Central memory CD8-positive, alpha-beta T cell (primary cell): ENCODE measurements at regions not wholly inside any gene's neighbourhood (a gene's known extent, or its start where the extent isn't known, plus 50 kb on each side); places are given as distances from the start of the nearest gene placed in this dataset.
"Not testable (repeated sequence)": the region's sequence is repeated elsewhere in the genome, so short reads cannot be mapped to it uniquely, and the experiment has no call there.

Experiments
- ATAC-seq: fragments of 150-1000 bp; cut with Tn5 transposase; replicated peaks from 2 replicates; pipeline ENCODE4 v1.10.0; 2022; ENCODE audit warnings: mild to moderate bottlenecking, moderate FRiP score, moderate number of reproducible peaks; ENCODE audit not compliant: poor library complexity, severe bottlenecking; ENCODE audit errors: extremely low read depth
- DNase-seq, 2 donors: peaks; one replicate each; pipeline ENCODE4 v3.0.0; 2021; ENCODE audit warnings: low spot score in 2 of 2
- H3K27ac Mint-ChIP-seq: one replicate; pipeline ENCODE4 v1.8.0; 2022; ENCODE audit warnings: low read depth, mild to moderate bottlenecking, moderate library complexity, mixed read lengths
- H3K27me3 Mint-ChIP-seq: one replicate; pipeline ENCODE4 v1.8.0; 2022; ENCODE audit warnings: mixed read lengths
- H3K36me3 Mint-ChIP-seq: one replicate; pipeline ENCODE4 v1.8.0; 2022; ENCODE audit warnings: mild to moderate bottlenecking, moderate library complexity, mixed read lengths; ENCODE audit not compliant: insufficient read depth
- H3K4me1 Mint-ChIP-seq: one replicate; pipeline ENCODE4 v1.8.0; 2022; ENCODE audit warnings: mixed read lengths
- H3K4me3 Mint-ChIP-seq: one replicate; pipeline ENCODE4 v1.8.0; 2022; ENCODE audit warnings: mild to moderate bottlenecking, moderate library complexity, mixed read lengths
- H3K9me3 Mint-ChIP-seq: one replicate; pipeline ENCODE4 v1.8.0; 2022; ENCODE audit warnings: mixed read lengths

DNA sequence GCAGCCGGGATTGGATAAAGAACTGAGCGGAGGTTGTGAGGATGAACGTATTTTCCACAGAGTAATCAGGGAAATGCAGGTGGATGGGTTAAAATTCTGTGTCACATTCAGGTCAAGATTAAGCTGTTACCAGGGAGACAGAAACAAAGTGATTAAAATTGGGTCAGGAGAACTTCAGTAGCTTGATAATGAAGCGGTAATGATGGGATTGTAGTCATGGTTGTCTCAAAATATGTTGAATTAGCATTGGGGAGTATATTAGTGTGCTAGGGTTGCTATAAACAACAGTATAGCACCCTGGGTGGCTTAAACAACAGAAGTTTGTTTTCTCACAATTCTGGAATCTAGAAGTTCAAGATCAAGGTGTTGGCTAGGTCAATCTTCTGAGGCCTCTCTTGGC, 155.5 kb downstream of the GJA1 start:
- ATAC-seq (no peak), DNase-seq (no peak)
- Mint-ChIP-seq H3K27me3 (no peaks in the 10 kb centered on the region), H3K9me3 (peaks cover 11% of the 10 kb centered on the region), H3K4me1 (no peaks in the 10 kb centered on the region), H3K4me3 (no peak overlapping the region), H3K27ac (no peak overlapping the region), H3K36me3 (no peaks in the 10 kb centered on the region)

DNA sequence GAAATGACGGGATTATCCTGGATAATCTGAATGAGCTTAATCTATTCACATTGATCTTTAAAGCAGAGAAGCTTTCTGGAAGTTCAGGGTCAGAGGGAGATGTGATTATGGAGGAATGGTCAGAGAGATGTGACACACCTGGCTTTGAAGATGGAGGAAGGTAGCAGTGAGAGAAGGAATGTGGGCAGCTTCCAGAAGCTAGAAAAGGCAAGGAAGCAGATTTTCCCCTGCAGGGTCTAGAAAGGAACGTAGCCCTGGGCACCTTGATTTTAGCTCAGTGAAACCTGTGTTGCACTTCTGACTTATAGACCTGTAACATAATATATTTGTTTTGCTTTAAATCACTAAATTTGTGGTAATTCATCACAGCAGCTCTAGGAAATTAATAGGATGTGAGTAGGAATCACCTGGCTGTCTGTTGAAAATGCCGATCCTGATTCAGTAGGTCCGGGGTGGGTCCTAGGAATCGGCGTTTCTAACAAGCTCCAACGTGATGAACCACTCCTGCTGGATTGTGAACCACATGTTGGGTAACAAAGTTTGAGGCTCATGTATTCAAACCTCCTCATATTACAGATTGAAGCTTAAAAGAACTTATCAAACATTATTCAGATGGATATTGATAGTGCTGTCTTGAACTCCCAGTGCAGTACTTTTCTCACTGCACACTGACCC, 157.0 kb downstream of the GJA1 start:
- no peak for ATAC-seq
- Mint-ChIP-seq H3K4me3 (no peak overlapping the region), H3K27me3 (no peaks in the 10 kb centered on the region), H3K36me3 (no peaks in the 10 kb centered on the region), H3K4me1 (no peaks in the 10 kb centered on the region), H3K9me3 (peaks cover 11% of the 10 kb centered on the region), H3K27ac (no peak overlapping the region)
- DNase-seq = no peak

DNA sequence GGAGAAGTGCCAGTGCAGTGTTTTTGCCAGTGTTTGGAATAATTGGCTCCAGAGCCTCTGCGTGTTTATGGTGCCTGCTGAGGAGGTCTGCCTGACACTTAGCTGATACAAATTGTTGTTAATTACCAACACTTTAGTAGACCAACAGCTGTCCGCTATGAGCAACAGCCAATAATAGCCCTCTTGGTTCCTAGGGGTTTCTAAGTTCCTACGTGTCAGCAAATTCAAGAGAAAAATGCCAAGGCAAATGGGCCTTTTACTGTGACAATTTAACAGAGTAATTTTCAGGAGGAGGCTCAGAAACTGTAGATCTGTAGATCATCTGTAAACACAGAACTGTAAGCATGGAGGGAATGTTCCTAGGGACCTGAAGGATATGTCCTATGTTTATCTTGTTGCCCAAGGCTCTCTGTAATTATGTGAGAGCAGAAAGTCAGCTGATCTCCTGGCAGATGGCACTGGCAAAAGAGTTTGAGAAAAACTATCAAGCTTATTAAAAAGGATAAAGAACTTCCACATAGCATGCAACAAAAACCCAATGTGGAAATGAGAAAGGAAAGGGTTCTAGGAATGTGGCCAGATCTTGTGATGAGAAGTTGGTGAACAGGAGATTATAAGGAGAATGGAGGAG, 157.7 kb downstream of the GJA1 start:
- DNase-seq (no peak), ATAC-seq (no peak)
- no peaks in the 10 kb centered on the region for H3K4me1 Mint-ChIP-seq
- no peaks in the 10 kb centered on the region for H3K36me3 Mint-ChIP-seq
- no peak overlapping the region for H3K4me3 Mint-ChIP-seq
- no peak overlapping the region for H3K27ac Mint-ChIP-seq
- H3K27me3 Mint-ChIP-seq = no peaks in the 10 kb centered on the region
- H3K9me3 Mint-ChIP-seq = peaks cover 11% of the 10 kb centered on the region

DNA sequence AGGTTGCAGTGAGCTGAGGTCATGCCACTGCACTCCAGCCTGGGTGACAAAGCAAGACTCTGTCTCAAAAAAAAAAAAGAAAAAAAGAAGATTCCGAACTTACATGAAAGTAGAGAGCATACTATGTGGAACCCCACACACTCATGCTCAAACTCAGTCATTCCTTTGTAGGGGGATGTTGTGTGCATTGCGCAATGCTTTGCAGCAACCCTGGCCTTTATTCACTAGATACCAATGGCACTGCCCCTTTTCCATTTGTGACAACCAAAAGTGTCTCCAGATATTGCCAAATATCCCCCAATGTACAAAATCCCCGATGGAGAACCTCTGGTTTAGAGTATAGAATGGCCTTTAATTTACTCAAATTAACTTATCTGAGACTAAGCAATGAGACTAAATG, 158.6 kb downstream of the GJA1 start:
- Mint-ChIP-seq H3K36me3 (no peaks in the 10 kb centered on the region), H3K9me3 (peaks cover 11% of the 10 kb centered on the region), H3K27me3 (no peaks in the 10 kb centered on the region), H3K4me3 (no peak overlapping the region), H3K27ac (no peak overlapping the region), H3K4me1 (no peaks in the 10 kb centered on the region)
- ATAC-seq = no peak
- no peak for DNase-seq

DNA sequence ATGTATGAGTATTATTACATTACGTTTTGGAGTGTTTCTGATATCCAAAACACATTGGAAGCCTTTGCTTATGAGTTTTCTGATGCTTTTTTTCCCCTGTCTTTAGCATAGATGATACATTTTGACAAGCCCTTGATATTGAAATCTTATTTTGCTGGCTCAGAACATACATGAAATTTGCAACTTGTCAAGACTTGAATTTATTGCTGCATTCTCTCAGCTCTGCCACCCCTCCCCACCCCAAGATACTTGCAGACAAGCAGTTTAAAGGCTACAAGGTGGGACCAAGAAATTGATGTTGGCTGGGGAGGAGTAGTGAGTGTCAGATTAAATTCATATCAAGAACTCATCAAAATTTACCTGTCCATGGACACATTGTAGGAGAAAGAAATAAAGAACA, 160.2 kb downstream of the GJA1 start:
- H3K4me3 Mint-ChIP-seq = no peak overlapping the region
- no peak for DNase-seq
- H3K4me1 Mint-ChIP-seq = no peaks in the 10 kb centered on the region
- no peak overlapping the region for H3K27ac Mint-ChIP-seq
- H3K36me3 Mint-ChIP-seq = no peaks in the 10 kb centered on the region
- no peak for ATAC-seq
- no peaks in the 10 kb centered on the region for H3K27me3 Mint-ChIP-seq
- H3K9me3 Mint-ChIP-seq = peaks cover 6% of the 10 kb centered on the region

DNA sequence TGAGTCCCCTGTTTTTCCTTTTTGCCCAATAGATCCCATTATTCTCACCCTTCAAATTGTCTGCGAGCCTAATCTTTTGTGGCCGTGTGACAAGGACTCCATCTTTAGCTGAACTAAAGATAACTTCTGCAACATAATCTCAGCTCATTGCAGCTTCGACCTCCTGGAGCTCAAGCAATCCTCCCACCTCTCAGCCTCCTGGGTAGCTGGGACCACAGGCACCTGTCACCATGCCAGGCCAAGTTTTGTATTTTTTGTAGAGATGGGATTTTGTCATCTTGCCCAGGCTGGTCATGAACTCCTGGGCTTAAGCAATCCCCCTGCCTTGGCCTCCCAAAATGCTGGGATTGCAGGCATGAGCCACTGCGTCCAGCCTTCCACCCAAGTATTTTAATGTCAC, 161.0 kb downstream of the GJA1 start:
- Mint-ChIP-seq H3K9me3 (peaks cover 5% of the 10 kb centered on the region), H3K4me3 (no peak overlapping the region), H3K4me1 (no peaks in the 10 kb centered on the region), H3K36me3 (no peaks in the 10 kb centered on the region), H3K27me3 (no peaks in the 10 kb centered on the region), H3K27ac (no peak overlapping the region)
- DNase-seq (no peak), ATAC-seq (no peak)

DNA sequence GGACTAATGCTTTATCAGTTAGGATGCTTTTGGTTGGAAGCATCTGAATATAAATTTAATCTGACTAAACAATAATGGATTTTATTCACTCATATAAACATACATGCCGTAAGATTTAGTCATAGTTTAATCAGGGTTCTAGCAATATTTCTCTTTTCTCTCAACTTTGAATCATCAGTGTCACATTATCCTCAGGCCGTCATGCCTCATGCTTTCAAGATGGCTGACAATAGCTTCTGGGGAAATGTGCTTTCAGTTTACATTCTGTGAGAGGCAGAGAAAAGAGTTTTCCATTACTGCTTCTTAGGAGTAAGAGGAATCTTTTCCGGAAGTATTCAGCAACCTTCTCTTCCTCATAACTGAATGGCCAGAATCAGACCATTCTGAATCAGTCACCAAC, 162.2 kb downstream of the GJA1 start:
- H3K27me3 Mint-ChIP-seq = no peaks in the 10 kb centered on the region
- ATAC-seq = no peak
- H3K9me3 Mint-ChIP-seq = peaks cover 6% of the 10 kb centered on the region
- no peaks in the 10 kb centered on the region for H3K36me3 Mint-ChIP-seq
- DNase-seq = no peak
- H3K4me3 Mint-ChIP-seq = no peak overlapping the region
- H3K4me1 Mint-ChIP-seq = no peaks in the 10 kb centered on the region
- no peak overlapping the region for H3K27ac Mint-ChIP-seq

DNA sequence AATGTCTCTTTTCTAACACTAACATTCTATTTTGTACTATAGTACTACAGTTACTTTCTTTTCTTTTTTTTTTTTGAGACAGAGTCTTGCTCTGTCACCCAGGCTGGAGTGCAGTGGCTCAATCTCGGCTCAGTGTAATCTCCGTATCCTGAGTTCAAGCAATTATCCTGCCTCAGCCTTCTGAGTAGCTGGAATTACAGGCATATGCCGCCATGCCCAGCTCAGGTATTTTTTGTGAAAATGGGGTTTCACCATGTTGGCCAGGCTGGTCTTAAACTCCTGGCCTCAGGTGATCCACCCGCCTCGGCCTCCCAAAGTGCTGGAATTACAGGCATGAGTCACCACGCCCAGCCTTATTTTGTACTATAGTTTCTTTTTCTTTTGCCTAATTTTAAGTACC, 163.9 kb downstream of the GJA1 start:
- H3K27me3 Mint-ChIP-seq, H3K9me3 Mint-ChIP-seq, H3K27ac Mint-ChIP-seq: not testable (repeated sequence)

DNA sequence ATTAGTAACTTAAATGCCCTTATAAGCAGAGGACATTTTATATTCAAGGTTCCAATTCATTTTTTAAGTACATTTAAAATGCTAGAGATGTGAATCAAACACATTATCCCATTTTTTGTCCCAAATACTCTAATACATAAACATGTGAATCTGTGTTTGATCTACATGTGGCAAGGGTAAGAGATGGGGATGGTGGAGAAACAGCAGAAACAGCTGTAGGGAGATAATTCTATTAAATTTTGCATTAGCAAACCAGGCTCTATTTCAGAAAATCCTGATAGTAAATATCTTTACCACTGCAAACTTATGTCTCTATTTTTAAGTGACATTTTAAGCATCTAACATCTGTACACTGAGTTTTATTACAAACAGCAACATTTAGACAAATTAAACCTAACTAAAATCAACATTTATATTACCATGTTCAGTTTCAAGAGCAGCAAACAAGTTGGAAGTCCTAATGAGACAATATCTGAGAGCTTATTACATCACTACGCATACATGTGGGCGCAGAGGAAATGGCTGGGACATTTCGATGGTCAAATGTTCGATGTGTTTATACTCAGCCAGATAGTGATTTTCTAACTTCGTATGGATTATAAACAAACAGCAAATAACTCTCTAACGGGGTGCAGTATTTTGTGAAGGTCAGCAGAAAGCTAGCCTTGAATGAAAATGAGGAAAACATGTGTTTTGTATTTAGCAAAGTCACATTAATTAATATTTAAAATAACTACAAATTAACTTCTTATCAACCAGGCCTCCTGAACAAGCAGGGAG, 165.1 kb downstream of the GJA1 start:
- H3K4me1 Mint-ChIP-seq = no peaks in the 10 kb centered on the region
- ATAC-seq (no peak), DNase-seq (no peak)
- H3K27ac Mint-ChIP-seq = no peak overlapping the region
- H3K9me3 Mint-ChIP-seq = peaks cover 6% of the 10 kb centered on the region
- no peaks in the 10 kb centered on the region for H3K27me3 Mint-ChIP-seq
- H3K36me3 Mint-ChIP-seq = no peaks in the 10 kb centered on the region
- no peak overlapping the region for H3K4me3 Mint-ChIP-seq

More for the DNA sequence above, 163.9 kb downstream of the GJA1 start:
- not testable (repeated sequence) for H3K36me3 Mint-ChIP-seq, ATAC-seq, DNase-seq, H3K4me1 Mint-ChIP-seq, H3K4me3 Mint-ChIP-seq

DNA sequence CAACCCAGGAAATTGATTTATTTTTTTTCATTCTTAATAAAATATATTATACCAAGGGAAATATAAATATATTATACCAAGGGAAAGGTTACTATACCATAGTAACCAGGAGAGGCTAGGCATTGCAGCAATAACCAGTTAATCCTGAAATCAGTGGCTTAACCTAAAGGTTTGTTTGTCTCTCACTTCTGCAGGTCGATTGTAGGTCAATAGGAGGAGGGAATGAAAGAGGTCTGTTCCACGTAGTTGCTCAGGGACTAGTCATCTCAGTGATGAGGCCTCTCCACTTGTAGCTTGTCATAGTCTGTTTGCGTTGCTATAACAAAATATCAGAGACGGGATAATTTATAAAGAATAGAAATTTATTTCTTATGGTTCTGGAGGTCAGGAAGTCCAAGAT, 168.0 kb downstream of the GJA1 start:
- Mint-ChIP-seq H3K27ac (no peak overlapping the region), H3K4me1 (no peaks in the 10 kb centered on the region), H3K36me3 (no peaks in the 10 kb centered on the region), H3K4me3 (no peak overlapping the region), H3K27me3 (no peaks in the 10 kb centered on the region), H3K9me3 (peaks cover 6% of the 10 kb centered on the region)
- DNase-seq = no peak
- ATAC-seq = no peak

DNA sequence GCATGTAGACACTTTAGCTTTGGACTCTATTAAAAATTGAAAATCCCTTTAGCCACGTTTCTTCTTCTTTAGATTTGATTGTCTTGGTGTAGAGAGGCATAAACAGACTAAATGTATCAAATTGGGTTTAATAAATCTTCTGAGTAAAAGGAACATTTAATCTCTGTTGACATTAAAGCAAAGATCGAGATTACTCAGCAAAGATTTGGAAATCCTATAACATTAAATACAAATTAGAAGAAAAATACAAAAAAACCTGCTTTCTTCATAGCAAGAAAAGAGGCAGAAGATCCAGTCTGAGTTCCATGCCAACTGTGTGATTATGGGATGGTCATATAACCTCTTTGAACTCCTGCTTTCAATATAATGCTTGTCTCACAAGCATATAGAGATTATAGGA, 172.3 kb downstream of the GJA1 start:
- DNase-seq (no peak), ATAC-seq (no peak)
- no peak overlapping the region for H3K4me3 Mint-ChIP-seq
- H3K4me1 Mint-ChIP-seq = no peaks in the 10 kb centered on the region
- H3K36me3 Mint-ChIP-seq = no peaks in the 10 kb centered on the region
- no peak overlapping the region for H3K27ac Mint-ChIP-seq
- H3K9me3 Mint-ChIP-seq = no peaks in the 10 kb centered on the region
- no peaks in the 10 kb centered on the region for H3K27me3 Mint-ChIP-seq

DNA sequence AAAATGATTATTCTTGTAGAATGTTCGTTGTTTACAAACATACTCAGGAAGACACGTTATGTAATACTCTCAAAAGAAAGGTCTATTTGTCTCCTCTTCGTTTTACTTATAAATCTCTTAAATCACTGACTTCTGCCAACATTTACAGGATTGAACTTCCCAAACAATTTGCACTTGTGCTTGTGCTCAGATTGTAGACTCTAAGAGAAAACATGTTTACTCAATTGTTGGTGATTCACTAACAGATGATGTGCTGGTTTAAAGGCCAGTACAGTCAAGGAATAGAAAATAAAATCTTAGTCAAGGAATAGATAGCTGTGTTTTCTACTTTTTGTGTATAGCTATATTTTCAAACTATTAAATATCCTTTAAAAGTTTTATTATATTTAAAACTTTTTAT, 172.8 kb downstream of the GJA1 start:
- Mint-ChIP-seq H3K4me3 (no peak overlapping the region), H3K9me3 (no peaks in the 10 kb centered on the region), H3K27me3 (no peaks in the 10 kb centered on the region), H3K27ac (no peak overlapping the region), H3K4me1 (no peaks in the 10 kb centered on the region), H3K36me3 (no peaks in the 10 kb centered on the region)
- DNase-seq (no peak), ATAC-seq (no peak)

DNA sequence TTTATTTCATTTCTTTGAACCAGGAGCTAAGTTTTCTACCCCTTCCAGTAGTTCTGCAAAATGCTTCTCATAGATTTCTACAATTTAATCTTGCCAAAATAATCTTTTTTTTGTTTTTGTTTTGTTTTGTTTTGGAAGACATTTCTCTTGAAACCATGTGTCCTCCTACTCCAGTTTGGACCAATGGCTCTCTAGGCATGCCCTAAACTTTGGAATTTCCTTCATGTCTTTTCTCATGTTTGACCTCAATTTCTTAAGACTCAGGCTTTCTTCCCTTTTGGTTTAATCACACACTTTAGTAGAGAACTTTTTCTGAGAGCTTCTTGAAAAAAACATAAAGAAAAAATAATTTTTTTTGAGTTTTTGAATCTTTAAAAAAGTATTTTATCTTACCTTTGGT, 173.8 kb downstream of the GJA1 start:
- Mint-ChIP-seq H3K36me3 (no peaks in the 10 kb centered on the region), H3K9me3 (no peaks in the 10 kb centered on the region), H3K27me3 (no peaks in the 10 kb centered on the region), H3K4me1 (no peaks in the 10 kb centered on the region), H3K27ac (no peak overlapping the region), H3K4me3 (no peak overlapping the region)
- no peak for ATAC-seq
- no peak for DNase-seq
